ENCODE measurements at regions not wholly inside any gene's neighbourhood (a gene's known extent, or its start where the extent isn't known, plus 50 kb on each side); places are given as distances from the start of the nearest gene placed in this dataset.

DNA sequence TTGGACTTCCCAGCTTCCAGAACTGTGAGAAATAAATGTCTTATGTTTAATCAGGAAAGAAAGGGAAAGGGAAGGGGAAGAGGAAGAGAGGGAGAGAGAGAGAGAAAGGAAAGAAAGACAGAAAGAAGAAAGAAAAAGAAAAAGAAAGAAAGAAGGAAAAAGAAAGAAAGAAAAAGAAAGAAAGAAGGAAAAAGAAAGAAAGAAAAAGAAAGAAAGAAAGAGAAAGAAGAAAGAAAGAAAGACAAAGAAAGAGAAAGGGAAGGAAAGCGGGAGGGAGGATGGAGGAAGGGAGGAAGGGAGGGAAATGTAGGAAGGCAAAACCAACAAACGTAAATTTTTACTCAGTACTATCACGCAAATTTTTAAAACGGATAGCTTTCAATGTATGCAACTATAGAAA lies 2281.8 kb downstream of the LRRC4C start (continued):
- TF ChIP-seq, protein P1, sequence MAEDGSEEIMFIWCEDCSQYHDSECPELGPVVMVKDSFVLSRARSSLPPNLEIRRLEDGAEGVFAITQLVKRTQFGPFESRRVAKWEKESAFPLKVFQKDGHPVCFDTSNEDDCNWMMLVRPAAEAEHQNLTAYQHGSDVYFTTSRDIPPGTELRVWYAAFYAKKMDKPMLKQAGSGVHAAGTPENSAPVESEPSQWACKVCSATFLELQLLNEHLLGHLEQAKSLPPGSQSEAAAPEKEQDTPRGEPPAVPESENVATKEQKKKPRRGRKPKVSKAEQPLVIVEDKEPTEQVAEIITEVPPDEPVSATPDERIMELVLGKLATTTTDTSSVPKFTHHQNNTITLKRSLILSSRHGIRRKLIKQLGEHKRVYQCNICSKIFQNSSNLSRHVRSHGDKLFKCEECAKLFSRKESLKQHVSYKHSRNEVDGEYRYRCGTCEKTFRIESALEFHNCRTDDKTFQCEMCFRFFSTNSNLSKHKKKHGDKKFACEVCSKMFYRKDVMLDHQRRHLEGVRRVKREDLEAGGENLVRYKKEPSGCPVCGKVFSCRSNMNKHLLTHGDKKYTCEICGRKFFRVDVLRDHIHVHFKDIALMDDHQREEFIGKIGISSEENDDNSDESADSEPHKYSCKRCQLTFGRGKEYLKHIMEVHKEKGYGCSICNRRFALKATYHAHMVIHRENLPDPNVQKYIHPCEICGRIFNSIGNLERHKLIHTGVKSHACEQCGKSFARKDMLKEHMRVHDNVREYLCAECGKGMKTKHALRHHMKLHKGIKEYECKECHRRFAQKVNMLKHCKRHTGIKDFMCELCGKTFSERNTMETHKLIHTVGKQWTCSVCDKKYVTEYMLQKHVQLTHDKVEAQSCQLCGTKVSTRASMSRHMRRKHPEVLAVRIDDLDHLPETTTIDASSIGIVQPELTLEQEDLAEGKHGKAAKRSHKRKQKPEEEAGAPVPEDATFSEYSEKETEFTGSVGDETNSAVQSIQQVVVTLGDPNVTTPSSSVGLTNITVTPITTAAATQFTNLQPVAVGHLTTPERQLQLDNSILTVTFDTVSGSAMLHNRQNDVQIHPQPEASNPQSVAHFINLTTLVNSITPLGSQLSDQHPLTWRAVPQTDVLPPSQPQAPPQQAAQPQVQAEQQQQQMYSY (CRISPR knock-in tag; IDR thresholded peaks at IDR 0.05): no peak
- TF ChIP-seq MYB (IDR thresholded peaks at IDR 0.05; ENCODE audit: borderline replicate concordance, low read depth, low read length) (no peak), NR2C1 (IDR thresholded peaks at IDR 0.05) (no peak), NFYB (IDR thresholded peaks at IDR 0.05; ENCODE audit: insufficient read depth, low read depth, low read length) (no peak), SPI1 (IDR thresholded peaks at IDR 0.05; ENCODE audit: borderline replicate concordance, insufficient read depth, low read depth, low read length) (no peak), PML (IDR thresholded peaks at IDR 0.05; ENCODE audit: low read length) (no peak)

- SMC1A ChIA-PET (ENCODE audit: uncharacterized antibody, unreplicated experiment): no interaction called here
- no peak for ATAC-seq
- no peak for FAIRE-seq
- no peak overlapping the region for H3K4me3 ChIP-seq
- no peak overlapping the region for H3K9ac ChIP-seq (ENCODE audit: control insufficient read depth, insufficient read depth, low read length)
- POLR2A ChIA-PET: interaction anchor here (0.5 kb wide), 1 partner anchor 14 kb away, joined by 3 read pairs; no protein-coding TSS in a partner anchor
- H4K20me1 ChIP-seq (ENCODE audit: control insufficient read depth, insufficient read depth): no peaks in the 10 kb centered on the region
- RAD21 ChIA-PET (ENCODE audit: unreplicated experiment): no interaction called here
- no peaks in the 10 kb centered on the region for H3K9me3 ChIP-seq (replicated peaks; ENCODE audit: control insufficient read depth, insufficient read depth, low read length)
- no peaks in the 10 kb centered on the region for H3K79me2 ChIP-seq (ENCODE audit: control insufficient read depth, insufficient read depth, low read length)
- BruUV-seq (replicated peaks): no TSS peak
- WGBS (ENCODE audit: insufficient coverage, insufficient replicate concordance, low lambda C conversion rate, missing lambda C conversion rate): 15% methylated on average over 2 of the region's 2 CpGs
- no peaks in the 10 kb centered on the region for H3K36me3 ChIP-seq (ENCODE audit: control insufficient read depth in 2 of 2, insufficient read depth in 2 of 2, low read length in 1 of 2)
- no peaks in the 10 kb centered on the region for H3K4me1 ChIP-seq (ENCODE audit: control insufficient read depth, insufficient read depth, low read length)
- H3K27ac ChIP-seq (ENCODE audit: control insufficient read depth, insufficient read depth): no peak overlapping the region
- intact Hi-C loops (cut with micrococcal nuclease; ENCODE audit: unreplicated experiment) (no loop called here), in situ Hi-C loops (cut with MboI) (no loop called here)
- H3K27me3 ChIP-seq (replicated peaks in 1 of 2; ENCODE audit: control insufficient read depth in 2 of 2, insufficient read depth in 2 of 2, low read length in 1 of 2): no peaks in the 10 kb centered on the region
- H3K4me2 ChIP-seq (ENCODE audit: control insufficient read depth, insufficient read depth): no peak overlapping the region
- CTCF ChIA-PET: interaction anchor here (1.2 kb wide), 1 partner anchor 196 kb away, joined by 5 read pairs; no protein-coding TSS in a partner anchor
- DNase-seq (ENCODE audit: low read depth, low spot score): no peak
- no peak overlapping the region for H2AFZ ChIP-seq (ENCODE audit: control insufficient read depth, low read depth, low read length)
- TF ChIP-seq IKZF2 (IDR thresholded peaks at IDR 0.05) (no peak), IRF4 (IDR thresholded peaks at IDR 0.05; ENCODE audit: low read depth, low read length) (no peak), ZZZ3 (IDR thresholded peaks at IDR 0.05; ENCODE audit: control insufficient read depth, insufficient read length, low read depth) (no peak), ZBED1 (IDR thresholded peaks at IDR 0.05; ENCODE audit: borderline replicate concordance) (no peak), ETV6 (conservative IDR thresholded peaks at IDR 0.05 in 1 of 2, IDR thresholded peaks at IDR 0.05 in 1 of 2; ENCODE audit: borderline replicate concordance in 1 of 2, low read depth in 1 of 2) (no peak), ZNF217 (IDR thresholded peaks at IDR 0.05) (no peak)
- TF ChIP-seq, protein P2, sequence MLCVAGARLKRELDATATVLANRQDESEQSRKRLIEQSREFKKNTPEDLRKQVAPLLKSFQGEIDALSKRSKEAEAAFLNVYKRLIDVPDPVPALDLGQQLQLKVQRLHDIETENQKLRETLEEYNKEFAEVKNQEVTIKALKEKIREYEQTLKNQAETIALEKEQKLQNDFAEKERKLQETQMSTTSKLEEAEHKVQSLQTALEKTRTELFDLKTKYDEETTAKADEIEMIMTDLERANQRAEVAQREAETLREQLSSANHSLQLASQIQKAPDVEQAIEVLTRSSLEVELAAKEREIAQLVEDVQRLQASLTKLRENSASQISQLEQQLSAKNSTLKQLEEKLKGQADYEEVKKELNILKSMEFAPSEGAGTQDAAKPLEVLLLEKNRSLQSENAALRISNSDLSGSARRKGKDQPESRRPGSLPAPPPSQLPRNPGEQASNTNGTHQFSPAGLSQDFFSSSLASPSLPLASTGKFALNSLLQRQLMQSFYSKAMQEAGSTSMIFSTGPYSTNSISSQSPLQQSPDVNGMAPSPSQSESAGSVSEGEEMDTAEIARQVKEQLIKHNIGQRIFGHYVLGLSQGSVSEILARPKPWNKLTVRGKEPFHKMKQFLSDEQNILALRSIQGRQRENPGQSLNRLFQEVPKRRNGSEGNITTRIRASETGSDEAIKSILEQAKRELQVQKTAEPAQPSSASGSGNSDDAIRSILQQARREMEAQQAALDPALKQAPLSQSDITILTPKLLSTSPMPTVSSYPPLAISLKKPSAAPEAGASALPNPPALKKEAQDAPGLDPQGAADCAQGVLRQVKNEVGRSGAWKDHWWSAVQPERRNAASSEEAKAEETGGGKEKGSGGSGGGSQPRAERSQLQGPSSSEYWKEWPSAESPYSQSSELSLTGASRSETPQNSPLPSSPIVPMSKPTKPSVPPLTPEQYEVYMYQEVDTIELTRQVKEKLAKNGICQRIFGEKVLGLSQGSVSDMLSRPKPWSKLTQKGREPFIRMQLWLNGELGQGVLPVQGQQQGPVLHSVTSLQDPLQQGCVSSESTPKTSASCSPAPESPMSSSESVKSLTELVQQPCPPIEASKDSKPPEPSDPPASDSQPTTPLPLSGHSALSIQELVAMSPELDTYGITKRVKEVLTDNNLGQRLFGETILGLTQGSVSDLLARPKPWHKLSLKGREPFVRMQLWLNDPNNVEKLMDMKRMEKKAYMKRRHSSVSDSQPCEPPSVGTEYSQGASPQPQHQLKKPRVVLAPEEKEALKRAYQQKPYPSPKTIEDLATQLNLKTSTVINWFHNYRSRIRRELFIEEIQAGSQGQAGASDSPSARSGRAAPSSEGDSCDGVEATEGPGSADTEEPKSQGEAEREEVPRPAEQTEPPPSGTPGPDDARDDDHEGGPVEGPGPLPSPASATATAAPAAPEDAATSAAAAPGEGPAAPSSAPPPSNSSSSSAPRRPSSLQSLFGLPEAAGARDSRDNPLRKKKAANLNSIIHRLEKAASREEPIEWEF (IDR thresholded peaks at IDR 0.05; ENCODE audit: insufficient replicate concordance, low read depth, low read length): no peak
- TF ChIP-seq, protein P3, sequence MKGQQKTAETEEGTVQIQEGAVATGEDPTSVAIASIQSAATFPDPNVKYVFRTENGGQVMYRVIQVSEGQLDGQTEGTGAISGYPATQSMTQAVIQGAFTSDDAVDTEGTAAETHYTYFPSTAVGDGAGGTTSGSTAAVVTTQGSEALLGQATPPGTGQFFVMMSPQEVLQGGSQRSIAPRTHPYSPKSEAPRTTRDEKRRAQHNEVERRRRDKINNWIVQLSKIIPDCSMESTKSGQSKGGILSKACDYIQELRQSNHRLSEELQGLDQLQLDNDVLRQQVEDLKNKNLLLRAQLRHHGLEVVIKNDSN (IDR thresholded peaks at IDR 0.05; ENCODE audit: borderline replicate concordance, extremely low read length, insufficient read depth, low read depth, low read length): no peak
Measured at GRCh38 chr11:39174965-39175364, 2284.5 kb downstream of the LRRC4C start.

Measured in GM12878 (cell line).